UCSD-AML1 (cell line): ENCODE measurements at regions not wholly inside any gene's neighbourhood (a gene's known extent, or its start where the extent isn't known, plus 50 kb on each side); places are given as distances from the start of the nearest gene placed in this dataset.

Source experiments
- DNase-seq: peaks from one replicate; lab custom pipeline; 2025; ENCODE audit not compliant: unreplicated experiment; lab: John Stamatoyannopoulos, UW

DNA sequence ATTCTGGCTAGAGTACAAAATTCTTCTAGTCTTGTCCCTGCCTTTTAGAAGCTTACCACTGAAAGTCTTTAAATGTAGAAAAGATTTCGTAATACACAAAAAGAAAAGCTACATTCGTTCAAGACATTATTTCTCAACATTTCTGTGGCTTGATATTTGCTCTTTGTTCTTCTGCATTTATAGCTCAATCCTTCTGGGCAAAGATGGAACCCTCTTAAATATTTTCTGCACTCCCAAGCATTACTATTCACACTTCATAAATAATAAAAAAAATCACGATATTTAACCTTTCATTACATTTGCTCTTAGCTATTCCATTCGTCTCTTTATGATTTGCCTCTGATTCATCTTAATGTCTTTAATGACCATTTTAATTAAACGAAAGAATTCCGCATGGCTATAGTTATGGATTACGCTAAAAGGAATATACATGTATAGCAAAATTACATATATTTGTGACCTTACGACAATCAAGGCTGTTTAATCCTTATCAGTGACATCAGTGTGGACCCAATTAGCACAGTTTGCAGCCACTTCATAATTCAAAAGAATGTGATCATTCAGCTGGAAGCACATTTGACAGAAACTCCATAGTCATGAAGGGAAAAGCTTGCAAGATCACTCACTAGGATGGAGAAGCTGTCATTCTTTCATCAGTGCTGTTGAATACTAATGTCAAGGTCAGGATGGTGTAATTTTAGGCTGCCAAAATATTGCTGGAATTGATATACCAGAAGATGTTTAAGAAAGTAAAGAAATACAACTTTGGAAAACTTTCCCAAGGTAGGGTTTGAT lies 1075.0 kb upstream of the TENM3 start:
- no peak for DNase-seq

DNA sequence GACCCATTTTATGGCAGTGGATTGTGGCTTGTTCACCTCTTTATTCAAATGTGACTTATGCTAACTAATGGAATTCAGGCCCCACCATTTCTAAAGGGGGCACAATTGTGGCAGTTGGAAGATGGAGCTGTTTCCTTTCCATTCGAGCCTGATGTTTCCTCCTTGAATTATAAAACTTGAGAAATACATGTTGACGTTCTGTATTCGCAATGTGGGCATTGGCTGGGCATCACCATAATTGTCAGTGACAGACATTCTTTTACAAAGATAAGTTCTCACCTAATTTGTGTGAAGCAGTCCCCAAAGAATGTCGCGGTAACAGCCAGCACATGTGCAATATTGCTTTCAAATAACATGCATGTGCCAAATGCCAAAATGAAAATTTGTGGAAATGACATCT lies 1070.2 kb upstream of the TENM3 start:
- no peak for DNase-seq

DNA sequence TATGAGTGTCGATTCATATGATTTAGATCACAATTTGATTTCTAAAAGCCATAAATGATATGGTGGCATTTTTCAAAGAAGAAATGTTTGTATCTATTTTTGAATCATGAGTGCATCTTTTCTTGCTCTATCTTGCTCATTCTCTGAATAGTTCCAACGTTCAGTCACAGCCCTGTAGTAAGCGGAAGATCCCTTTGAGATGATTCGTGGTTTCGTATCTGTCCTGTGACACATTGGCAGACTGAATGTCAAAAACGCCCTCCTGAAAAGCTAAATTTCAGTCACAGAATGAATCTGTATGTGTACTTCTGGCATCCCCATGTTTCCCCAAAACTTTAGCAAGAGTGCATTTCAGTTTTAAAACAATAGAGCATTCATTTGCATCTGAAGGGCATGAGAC lies 1066.9 kb upstream of the TENM3 start:
- no peak for DNase-seq

DNA sequence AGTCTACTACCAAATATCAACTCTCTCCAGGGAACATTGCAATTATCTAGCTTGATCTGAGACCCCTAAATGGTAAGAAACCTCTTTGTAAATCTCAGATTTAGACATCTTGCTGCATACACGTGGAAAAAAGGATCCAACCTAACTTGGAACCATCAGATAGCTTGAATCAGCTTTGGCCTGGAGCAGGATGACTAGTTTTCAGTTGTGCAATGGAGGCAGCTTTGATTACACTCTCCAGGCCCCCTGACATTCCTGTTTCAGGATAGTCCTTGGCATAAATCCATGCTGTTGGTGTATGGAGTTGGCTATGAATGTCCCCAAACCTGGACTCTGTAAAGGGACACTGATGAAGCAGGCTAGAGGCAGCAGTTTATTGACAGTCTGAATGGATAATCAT lies 1061.9 kb upstream of the TENM3 start:
- no peak for DNase-seq

DNA sequence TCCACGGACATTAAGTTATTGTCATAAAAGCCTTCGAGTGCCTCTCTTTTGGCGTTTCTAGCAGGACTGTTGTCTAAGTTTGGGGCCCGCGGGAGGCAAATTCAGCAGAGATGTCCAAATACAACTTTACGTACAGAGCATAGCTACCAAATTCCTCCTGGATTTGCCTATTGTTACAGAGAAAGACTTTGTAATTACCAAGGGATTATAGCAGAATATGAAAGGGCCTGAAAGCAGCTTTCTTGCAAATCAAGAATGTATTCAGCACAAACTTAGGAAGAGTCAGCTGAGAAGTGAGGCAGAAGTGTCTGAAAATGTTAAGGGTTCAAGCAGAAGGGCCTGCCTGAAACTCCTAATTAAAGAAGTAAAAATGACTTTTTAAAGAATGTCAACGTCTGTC lies 1053.5 kb upstream of the TENM3 start:
- DNase-seq = no peak

DNA sequence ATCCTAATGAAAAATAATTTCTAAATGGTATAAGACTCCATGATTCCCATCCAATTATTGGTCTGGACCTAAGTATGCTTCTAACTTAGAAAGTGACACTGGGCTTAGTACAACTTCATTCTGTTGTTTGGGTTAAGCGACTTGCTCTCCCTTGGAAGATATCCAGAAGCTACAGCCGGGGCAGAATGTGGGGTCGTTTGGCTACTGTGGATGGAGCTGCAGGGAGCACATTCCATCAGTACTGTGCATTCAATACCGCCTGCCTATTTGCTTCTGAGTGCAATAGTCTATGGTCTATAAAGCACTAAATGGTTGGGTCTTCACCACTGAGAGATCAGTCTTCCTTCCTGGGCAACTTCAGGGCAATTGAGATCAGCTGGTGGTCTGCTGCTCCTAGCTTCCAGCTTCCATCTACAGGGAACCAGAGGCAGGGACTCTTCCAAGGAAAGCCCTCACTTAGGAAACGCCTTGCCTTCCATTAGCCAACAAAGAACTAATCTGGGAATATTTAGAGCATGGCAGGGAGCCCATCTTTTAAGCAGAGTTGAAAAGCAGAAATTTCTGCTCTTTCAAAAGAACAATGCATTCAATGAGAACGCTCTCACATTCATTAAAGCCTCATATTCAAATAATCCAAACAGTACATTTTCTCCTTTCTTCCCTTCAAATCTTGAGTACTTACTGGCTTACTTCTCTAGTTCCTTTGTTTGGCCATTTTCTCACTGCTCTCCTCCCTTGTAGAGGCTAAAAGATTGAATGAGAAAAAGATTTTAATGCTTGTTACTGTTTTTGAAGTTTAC lies 1049.9 kb upstream of the TENM3 start:
- no peak for DNase-seq

DNA sequence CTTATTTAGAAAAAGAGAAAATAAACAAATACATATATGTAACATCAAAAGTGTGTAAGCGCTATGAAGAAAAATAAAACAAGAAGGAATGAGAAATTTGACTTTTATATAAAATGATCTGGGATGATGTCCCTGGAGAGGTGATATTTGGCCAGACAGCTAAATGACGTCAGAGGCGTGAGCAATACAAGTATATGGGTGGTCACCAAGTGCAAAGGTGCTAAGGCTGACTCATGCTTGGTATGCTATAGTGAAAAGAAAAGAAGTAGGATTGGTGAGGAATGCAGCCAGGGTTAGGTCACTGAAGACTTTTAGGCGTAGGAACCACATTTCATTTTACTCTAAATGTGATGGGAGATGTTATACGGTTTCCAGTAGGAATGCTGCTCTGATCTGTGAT lies 1049.1 kb upstream of the TENM3 start:
- no peak for DNase-seq

DNA sequence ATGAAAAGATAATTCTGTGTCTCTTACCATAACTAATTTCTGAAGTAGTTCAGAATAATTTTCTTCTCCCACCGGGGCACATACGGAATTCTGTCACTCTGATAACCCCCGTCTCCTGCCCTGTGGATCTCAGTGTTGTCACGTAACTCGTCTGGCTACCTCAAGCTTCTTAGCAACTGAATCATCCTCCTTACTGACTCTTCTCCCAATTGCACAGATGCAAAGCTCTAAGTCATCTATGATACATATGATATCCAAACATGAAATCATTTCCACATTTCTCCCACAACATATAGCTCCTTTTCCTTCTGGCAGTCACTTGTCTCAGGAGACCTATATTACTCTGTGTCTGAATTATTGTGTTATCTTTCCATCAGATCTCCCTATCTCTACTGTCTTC lies 1043.1 kb upstream of the TENM3 start:
- no peak for DNase-seq

DNA sequence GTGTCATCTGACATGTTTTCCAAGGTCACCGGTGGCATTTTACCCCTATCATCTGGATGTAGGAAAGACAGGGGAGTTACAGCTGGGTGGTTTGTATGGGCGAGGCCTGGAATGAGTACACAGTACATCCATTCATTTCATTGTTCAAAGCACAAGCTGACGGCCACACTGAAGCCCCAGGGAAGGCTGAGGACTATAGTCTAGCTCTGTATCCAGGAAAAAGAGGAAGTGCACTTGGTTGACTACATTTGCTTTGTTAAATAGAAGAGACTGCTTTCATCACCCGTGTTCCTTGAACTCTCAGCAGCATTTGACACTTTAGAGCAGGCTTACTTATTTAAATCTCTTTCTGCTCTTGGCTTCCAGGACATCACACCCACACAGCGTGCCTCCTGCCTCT lies 1041.0 kb upstream of the TENM3 start:
- no peak for DNase-seq

DNA sequence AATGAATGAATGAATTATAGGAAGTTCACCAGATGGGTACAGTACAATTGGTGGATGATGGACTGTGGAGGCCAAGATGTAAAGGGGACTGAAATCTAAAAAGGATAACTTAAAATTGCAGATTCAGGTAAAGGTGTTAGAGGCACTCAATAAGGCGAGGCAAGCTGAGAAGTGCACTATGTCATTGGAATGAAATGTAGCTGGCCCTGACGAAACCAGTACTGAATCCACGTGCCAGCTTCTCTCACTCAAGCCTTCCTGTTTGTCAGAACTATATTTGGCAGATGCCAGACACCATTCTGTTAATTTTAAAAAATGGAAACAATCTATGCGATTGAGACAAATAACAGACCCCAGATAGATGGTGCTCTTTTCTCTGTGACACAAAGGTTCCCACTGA lies 1039.1 kb upstream of the TENM3 start:
- no peak for DNase-seq

DNA sequence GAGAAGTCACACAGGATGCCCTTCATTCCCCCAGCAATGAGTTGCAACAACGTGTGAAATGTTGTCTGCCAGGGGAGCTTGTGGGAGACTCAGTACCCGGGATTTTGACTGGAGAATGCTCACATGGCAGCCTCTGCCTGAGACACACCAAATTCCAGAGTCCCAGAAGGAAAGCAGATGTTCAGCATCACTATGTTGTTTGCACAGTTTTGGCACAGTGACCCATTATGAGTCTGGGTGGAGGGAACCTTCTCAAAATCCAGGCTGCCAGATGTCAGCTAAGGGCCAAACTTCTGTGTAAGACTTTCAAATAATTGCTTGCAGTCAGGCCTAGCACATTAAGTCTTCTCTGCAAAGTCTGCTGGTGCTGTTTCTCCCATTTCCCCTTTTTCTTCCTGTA lies 1029.7 kb upstream of the TENM3 start:
- no peak for DNase-seq

DNA sequence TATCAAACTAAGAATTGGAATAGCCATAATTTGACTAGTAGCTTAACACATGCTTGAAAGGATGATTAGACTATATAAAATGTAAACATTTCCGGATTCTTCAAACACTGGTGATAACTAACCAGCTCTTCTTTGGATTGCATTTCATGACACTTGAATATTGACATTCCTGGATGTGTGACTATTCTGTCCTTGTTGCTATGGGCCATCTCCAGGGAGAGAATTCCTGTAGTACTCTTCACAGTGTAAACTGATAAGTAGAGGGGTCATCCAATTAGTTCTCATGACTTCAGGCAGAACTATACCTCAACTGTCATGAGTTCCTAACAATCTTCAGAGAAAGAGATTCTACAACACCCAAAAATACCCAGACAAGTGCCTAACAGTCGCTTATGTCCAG lies 1026.7 kb upstream of the TENM3 start:
- DNase-seq = no peak

DNA sequence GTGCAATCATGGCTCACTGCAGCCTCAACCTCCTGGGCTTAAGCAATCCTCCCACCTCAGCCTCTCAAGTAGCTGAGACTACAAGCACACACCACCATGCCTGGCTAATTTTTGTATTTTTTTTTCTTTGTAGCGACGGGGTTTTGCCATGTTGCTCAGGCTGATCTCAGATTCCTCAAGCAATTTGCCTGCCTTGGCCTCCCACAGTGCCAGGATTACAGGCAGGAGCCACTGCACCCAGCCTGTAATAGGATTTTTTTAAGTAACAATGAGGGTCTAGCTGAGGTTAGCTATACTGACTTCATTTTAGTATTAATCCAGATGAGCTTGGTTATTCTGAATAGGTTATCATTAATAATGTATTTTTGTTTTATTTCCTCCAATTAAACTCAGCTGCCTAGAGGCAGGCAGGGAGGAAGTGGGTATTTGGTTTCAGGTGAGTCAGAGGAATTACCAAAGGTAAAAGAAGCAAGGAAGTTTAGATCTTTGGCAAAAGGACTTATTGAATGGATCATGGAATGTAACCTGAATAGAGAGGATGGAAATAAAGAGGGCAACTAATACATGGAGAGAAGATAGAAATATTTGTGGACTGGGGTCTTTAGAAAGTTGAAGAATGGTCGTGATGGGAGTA lies 1023.3 kb upstream of the TENM3 start:
- DNase-seq = no peak

DNA sequence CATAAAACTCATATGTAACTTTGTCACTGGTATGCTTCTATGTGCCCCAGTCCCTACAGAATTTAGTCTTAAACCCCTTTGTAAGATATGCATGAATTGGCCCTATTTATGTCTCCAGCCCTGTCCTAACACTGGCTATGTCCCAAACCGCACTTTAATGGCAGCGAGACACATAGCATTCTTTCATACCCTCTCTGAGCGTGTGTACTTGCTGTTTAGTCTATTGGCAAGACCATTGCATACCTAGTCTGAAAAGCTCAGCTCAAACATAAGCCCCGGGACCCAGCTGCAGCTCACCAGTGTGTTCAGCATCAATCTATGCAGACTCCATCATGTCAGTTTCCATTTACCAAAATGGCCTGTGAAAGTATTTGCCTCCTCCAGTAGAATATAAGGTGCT lies 1018.4 kb upstream of the TENM3 start:
- DNase-seq = no peak

DNA sequence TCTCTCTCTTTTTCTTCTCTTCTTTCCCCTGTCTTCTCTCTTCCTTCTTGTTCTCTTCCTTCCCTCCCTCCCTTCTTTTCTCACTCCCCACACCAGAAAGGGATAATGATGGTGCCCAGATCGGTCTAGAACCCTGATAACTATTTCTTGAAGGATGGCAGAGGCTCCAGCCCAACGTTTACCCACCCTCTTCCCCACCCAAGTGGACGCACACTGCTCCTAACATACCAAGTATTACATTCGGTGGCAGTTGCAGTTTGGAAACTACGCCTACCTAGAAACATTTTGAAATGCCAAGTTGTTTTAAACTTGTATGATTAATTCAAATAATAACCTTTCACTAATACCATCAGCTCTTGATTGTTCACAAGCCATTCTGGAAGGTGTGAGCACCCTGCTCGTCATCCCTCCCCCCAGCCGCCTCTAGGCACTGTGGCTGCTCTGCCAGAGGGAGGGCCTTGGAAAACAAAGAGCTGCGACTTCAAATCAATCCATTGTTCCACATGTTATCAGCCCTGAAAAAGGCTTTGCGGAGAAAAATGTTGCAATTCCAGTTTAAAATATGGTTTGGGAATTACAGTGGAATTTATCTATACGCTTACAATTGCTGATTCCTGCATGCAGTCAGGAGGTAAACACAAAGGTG lies 1017.5 kb upstream of the TENM3 start:
- no peak for DNase-seq

DNA sequence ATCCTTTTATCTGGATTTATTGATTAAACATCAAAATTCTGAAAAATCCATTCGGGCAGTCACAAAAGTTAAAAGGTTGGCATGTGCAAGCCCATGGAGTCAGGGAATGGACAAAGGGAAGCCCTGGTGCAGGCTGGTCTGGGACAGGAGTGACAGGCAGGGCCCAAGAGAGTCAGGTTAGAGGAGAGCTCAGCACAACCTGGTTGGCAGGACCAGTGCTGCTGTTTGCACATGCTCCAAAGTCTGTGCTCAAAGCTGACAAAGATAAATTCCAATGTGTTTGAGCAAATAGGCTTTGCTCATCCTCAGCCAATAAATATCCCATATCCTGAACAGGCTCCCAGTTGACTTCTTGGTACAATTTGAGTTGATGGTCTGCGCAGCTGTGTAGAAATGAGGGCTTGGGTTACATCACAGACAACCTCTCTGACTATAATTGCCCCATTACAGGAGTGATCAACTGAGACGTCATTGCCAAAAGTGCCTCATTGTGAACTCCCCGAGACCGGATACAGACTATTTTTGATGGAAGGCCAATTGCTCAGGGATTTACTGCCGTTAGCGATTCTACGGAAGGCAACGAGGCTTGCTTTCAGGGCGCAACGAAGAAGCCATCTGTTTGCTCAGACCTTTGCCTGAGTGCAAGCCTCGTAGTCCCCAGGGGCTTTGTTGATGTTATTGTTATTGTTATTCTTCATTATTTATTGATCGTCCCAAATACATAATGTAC lies 1008.1 kb upstream of the TENM3 start:
- no peak for DNase-seq

DNA sequence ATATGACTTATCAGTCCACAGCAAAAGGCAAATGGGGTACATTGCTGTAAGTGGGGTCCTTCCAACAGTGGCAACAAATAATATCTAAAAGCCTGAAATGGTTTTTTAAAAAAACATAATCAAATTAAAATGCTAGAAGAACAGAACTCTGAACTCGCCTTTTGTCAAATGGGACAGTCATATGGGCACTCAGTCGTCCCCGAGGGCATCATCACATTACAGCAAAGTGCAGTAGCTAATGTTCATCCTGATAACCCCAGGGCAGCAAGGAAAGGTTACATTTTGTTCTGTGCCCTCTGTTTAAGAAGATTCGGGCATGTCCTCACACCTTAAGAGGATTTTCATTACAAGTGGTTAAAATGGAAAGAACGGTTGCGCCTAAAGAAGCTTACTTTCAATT lies 997.9 kb upstream of the TENM3 start:
- no peak for DNase-seq

DNA sequence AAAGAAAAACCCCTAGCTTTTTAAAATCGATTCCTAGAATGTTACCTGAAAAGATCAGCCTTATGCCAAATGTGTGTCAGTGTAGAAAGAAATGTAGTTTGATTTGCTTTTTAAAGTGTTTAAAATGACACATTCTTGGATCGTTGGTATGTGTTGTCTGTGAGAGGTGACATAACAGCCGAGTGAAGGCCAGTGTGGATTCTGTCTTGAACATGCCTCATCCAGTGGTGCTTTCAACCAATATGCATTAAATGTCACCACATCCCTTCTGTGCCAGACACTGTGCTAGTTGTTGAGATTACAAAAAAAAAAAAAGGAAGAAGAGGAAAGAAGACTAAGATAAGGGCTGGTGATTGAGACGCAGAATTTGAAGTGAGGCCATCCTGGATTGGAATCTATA lies 994.2 kb upstream of the TENM3 start:
- no peak for DNase-seq

DNA sequence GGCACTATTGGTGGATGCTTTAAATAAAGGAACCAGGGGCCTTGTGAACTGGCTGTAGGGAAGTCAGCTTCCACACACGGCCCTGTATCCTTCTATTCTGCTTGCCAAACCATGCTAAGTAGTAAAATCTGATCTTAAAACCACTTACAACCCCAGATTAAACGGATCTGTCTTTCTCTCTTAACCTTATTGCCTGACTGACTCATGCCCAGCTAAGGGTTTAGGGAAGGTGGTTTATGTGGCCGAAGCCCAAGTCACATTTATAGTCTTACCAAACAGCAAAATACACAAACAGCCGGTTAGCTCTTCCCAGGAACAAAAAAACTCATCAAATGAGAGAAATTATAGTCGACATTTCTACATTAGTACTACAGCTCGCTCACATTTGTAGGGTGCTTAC lies 988.4 kb upstream of the TENM3 start:
- DNase-seq = no peak

DNA sequence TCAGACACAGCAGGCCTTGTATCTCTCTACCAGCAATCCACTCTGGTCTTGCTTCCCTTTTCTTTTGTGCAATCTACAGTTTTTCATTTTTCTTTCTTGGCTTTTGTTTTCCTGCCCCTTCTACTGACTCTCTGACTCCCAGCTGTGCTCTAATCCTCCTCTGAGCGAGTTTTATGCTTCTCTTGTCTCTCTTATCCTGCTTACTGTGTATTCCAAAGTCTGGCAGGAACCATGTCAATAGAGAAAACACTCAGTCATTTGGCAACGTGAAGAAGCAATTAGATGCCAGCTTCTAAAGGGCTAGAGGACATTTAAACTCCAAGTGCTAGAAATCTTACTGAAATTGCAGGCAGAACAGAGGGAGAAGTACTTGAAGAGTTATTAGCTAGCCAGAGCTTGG lies 984.6 kb upstream of the TENM3 start:
- no peak for DNase-seq

DNA sequence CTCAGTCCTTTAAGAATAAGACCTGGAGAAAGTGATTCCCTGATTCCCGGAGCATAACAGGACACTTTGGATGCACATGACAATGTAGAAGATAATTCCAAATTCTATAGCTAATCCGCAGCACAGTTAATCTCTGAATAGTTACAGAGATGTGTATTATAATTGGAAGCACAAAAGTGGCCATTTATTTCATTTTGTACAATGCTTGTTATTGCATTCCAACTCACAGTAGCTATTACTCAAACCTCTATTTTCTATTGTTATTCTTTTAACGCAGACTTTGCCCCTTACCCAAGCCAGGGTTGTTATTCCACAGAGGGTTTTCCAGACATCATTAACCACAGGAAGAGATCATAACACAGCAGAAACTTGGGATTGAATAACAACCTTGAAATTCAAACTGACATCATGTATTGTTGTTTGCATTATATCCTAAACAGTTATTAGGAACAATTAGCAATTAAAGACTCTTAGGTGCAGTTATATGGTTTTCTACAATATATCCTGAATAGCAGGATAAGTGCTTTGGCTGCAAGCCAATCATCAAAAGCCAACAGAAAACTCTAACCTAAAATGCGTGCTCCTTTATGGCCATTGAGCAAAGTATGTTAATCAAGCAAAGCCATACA lies 984.0 kb upstream of the TENM3 start:
- no peak for DNase-seq
